ENCODE measurements at regions not wholly inside any gene's neighbourhood (a gene's known extent, or its start where the extent isn't known, plus 50 kb on each side); places are given as distances from the start of the nearest gene placed in this dataset.

- intact Hi-C loops (cut with micrococcal nuclease), result no loop called here
- no peaks in the 10 kb centered on the region for H3K36me3 Mint-ChIP-seq (ENCODE audit: insufficient read depth, unreplicated experiment)
- CTCF ChIA-PET, result no interaction called here
- BruUV-seq (replicated peaks), result no TSS peak
- no peaks in the 10 kb centered on the region for H3K9me3 Mint-ChIP-seq (ENCODE audit: unreplicated experiment)
- DNase-seq (ENCODE audit: unreplicated experiment), result no peak
- H3K27ac Mint-ChIP-seq (ENCODE audit: low read depth, unreplicated experiment), result no peak overlapping the region
- H3K4me3 Mint-ChIP-seq (ENCODE audit: unreplicated experiment), result no peak overlapping the region
- TF ChIP-seq CTCF (IDR thresholded peaks at IDR 0.05; ENCODE audit: unreplicated experiment), result no peak
- no peaks in the 10 kb centered on the region for H3K27me3 Mint-ChIP-seq (ENCODE audit: insufficient read depth, unreplicated experiment)
- H3K4me1 Mint-ChIP-seq (ENCODE audit: insufficient read depth, unreplicated experiment), result peaks cover 25% of the 10 kb centered on the region
- POLR2A ChIA-PET, result interaction anchor here (1.5 kb wide), 1 partner anchor 85 kb away, joined by 6 read pairs; no protein-coding TSS in a partner anchor
These were observed 129.7 kb downstream of the IRS1 start for GRCh38 chr2:226669905-226670304.

DNA sequence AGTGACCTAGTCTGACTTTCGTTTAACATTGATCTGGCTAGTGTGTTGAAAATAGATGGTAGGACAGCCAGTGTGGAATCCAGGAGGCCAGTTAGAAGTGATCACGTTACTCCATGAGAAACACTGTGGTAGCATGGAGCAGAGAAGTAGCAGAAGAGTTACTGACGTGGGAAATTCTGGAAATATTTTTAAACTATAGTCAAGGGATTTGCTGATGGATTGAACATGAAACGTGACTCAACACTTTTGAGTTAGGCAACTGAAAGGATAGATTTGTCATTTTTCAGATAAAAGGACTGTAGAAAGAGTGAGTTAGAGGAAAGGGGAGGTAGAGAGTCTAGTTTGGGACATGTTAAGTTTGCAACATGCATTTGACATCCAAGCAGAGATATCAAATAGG, 130.4 kb downstream of the IRS1 start:
- no peaks in the 10 kb centered on the region for H3K9me3 Mint-ChIP-seq (ENCODE audit: unreplicated experiment)
- ChIA-PET CTCF (no interaction called here), POLR2A (no interaction called here)
- no peak for TF ChIP-seq CTCF (IDR thresholded peaks at IDR 0.05; ENCODE audit: unreplicated experiment)
- peaks cover 27% of the 10 kb centered on the region for H3K4me1 Mint-ChIP-seq (ENCODE audit: insufficient read depth, unreplicated experiment)
- H3K27ac Mint-ChIP-seq (ENCODE audit: low read depth, unreplicated experiment), result no peak overlapping the region
- no peak overlapping the region for H3K4me3 Mint-ChIP-seq (ENCODE audit: unreplicated experiment)
- BruUV-seq (replicated peaks), result no TSS peak
- no peak for DNase-seq (ENCODE audit: unreplicated experiment)
- intact Hi-C loops (cut with micrococcal nuclease), result no loop called here
- no peaks in the 10 kb centered on the region for H3K36me3 Mint-ChIP-seq (ENCODE audit: insufficient read depth, unreplicated experiment)
- H3K27me3 Mint-ChIP-seq (ENCODE audit: insufficient read depth, unreplicated experiment), result no peaks in the 10 kb centered on the region

DNA sequence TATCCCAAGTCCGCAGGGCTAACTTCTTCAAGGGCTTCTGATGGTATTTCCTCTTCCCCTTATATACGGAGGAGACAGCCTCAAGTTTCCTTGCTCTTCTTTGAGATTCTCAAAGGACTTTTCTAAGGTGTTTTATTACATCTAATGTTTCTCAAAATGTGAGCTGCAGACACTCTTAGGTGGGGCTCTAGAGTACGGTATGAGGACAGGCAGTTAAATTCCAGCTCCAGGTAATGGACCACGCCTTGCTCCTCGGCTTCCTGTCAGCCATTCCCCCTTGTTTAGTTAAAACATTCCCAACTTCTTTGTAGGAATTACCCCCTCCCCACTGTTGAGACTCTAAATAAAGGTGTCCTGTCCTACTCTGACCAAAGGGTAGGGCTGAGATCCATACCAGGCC, 131.9 kb downstream of the IRS1 start:
- no peak for TF ChIP-seq CTCF (IDR thresholded peaks at IDR 0.05; ENCODE audit: unreplicated experiment)
- BruUV-seq (replicated peaks), result no TSS peak
- intact Hi-C loops (cut with micrococcal nuclease), result no loop called here
- Mint-ChIP-seq H3K4me3 (ENCODE audit: unreplicated experiment) (no peak overlapping the region), H3K27ac (ENCODE audit: low read depth, unreplicated experiment) (no peak overlapping the region), H3K27me3 (ENCODE audit: insufficient read depth, unreplicated experiment) (no peaks in the 10 kb centered on the region), H3K4me1 (ENCODE audit: insufficient read depth, unreplicated experiment) (peaks cover 15% of the 10 kb centered on the region), H3K9me3 (ENCODE audit: unreplicated experiment) (no peaks in the 10 kb centered on the region), H3K36me3 (ENCODE audit: insufficient read depth, unreplicated experiment) (no peaks in the 10 kb centered on the region)
- POLR2A ChIA-PET, result interaction anchor here (0.8 to 0.9 kb wide), 3 partner anchors 16 to 126 kb away, joined by 3 to 5 read pairs (median 3); no protein-coding TSS in a partner anchor
- CTCF ChIA-PET, result interaction anchor here (0.7 kb wide), 1 partner anchor 746 kb away, joined by 3 read pairs; no protein-coding TSS in a partner anchor
- DNase-seq (ENCODE audit: unreplicated experiment), result no peak

DNA sequence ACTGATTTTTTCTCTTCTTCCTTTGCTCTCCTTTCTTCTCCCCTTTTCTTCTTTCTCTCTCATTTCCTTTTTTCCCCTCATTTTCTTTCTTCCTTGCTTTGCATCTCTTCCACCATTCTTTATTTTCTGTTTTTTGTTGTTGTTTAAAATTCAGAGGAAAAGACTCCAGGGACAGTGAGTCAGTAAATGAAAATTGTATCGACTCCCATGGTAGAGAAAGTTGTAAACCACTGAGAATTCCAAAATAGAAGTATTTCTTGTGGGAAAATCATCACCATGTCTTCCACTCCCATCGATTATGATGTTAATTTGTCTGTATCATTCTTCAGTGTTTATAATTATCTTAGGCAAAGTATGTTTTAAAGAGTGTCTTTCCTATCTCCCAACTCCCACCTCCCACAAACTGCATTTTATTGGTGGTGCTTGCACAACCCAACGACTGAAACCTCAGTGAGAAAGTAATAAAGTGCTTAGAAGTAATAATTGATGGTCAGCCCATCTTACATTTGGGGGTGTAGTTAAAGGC, 134.3 kb downstream of the IRS1 start:
- ChIA-PET POLR2A (no interaction called here), CTCF (no interaction called here)
- intact Hi-C loops (cut with micrococcal nuclease), result no loop called here
- Mint-ChIP-seq H3K27ac (ENCODE audit: low read depth, unreplicated experiment) (peak overlapping the region; percentile 73), H3K36me3 (ENCODE audit: insufficient read depth, unreplicated experiment) (no peaks in the 10 kb centered on the region), H3K9me3 (ENCODE audit: unreplicated experiment) (no peaks in the 10 kb centered on the region), H3K27me3 (ENCODE audit: insufficient read depth, unreplicated experiment) (no peaks in the 10 kb centered on the region), H3K4me3 (ENCODE audit: unreplicated experiment) (no peak overlapping the region), H3K4me1 (ENCODE audit: insufficient read depth, unreplicated experiment) (peaks cover 33% of the 10 kb centered on the region)
- no peak for TF ChIP-seq CTCF (IDR thresholded peaks at IDR 0.05; ENCODE audit: unreplicated experiment)
- no peak for DNase-seq (ENCODE audit: unreplicated experiment)
- BruUV-seq (replicated peaks), result no TSS peak

Measured in MCF 10A (cell line).